Osteocyte (in vitro differentiated cells): ENCODE measurements at regions not wholly inside any gene's neighbourhood (a gene's known extent, or its start where the extent isn't known, plus 50 kb on each side); places are given as distances from the start of the nearest gene placed in this dataset.

Experiments
- DNase-seq: peaks from one replicate; pipeline ENCODE4 v3.0.0; 2021; ENCODE audit warnings: mixed read lengths; ENCODE audit not compliant: unreplicated experiment; ENCODE audit errors: extremely low spot score
- H3K27ac Mint-ChIP-seq: one replicate; pipeline ENCODE4 v1.8.0; 2021; ENCODE audit warnings: mild to moderate bottlenecking, mixed read lengths; ENCODE audit not compliant: unreplicated experiment
- H3K27me3 Mint-ChIP-seq: one replicate; pipeline ENCODE4 v1.8.0; 2021; ENCODE audit warnings: mixed read lengths; ENCODE audit not compliant: unreplicated experiment
- H3K36me3 Mint-ChIP-seq: one replicate; pipeline ENCODE4 v1.8.0; 2021; ENCODE audit warnings: mixed read lengths; ENCODE audit not compliant: unreplicated experiment
- H3K4me1 Mint-ChIP-seq: one replicate; pipeline ENCODE4 v1.8.0; 2021; ENCODE audit warnings: mixed read lengths; ENCODE audit not compliant: unreplicated experiment
- H3K4me3 Mint-ChIP-seq: one replicate; pipeline ENCODE4 v1.8.0; 2021; ENCODE audit warnings: mild to moderate bottlenecking, moderate library complexity, mixed read lengths; ENCODE audit not compliant: unreplicated experiment
- H3K9me3 Mint-ChIP-seq: one replicate; pipeline ENCODE4 v1.8.0; 2021; ENCODE audit warnings: mixed read lengths; ENCODE audit not compliant: unreplicated experiment
- TF ChIP-seq, protein P1 (sequence below): fragments of 200-600 bp; sonication (generic); IDR thresholded peaks from 2 replicates; pipeline ENCODE4 v1.5.0; 2021; ENCODE audit warnings: antibody characterized with exemption, mild to moderate bottlenecking, moderate library complexity

DNA sequence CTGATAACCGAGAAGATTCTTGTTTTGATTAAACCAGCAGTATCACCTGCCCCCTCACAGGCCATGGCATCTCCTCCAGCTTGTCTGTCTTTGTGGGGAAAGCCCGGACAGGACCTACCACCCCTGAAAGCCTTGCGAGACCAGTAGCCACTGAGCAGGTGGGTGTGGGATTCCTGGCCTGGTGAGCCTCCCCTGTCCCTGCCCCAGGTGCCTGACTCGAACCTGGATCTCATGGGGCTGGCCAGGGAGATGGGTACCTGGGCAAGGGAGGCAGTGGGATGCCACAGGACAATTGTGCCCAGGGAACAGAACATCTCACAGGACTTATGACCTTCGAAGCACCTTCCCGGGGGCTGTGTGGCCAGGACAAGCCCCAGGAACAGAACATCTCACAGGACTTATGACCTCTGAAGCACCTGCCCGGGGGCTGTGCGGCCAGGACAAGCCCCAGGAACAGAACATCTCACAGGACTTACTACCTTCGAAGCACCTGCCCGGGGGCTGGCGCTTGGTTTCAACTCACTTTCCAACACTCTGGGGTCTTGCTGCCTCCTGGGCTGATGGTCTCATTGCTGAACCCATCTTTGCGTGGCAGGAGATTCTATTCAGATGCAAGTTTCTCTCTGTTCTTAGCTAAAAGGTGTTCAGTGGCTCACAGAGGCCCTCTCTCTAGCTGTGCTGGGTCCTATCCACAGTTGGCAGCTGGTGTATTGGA lies 854.5 kb downstream of the BRD1 start:
- TF ChIP-seq, protein P1, sequence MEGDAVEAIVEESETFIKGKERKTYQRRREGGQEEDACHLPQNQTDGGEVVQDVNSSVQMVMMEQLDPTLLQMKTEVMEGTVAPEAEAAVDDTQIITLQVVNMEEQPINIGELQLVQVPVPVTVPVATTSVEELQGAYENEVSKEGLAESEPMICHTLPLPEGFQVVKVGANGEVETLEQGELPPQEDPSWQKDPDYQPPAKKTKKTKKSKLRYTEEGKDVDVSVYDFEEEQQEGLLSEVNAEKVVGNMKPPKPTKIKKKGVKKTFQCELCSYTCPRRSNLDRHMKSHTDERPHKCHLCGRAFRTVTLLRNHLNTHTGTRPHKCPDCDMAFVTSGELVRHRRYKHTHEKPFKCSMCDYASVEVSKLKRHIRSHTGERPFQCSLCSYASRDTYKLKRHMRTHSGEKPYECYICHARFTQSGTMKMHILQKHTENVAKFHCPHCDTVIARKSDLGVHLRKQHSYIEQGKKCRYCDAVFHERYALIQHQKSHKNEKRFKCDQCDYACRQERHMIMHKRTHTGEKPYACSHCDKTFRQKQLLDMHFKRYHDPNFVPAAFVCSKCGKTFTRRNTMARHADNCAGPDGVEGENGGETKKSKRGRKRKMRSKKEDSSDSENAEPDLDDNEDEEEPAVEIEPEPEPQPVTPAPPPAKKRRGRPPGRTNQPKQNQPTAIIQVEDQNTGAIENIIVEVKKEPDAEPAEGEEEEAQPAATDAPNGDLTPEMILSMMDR = no peak
- peaks cover 4% of the 10 kb centered on the region for H3K27me3 Mint-ChIP-seq
- H3K4me3 Mint-ChIP-seq = no peak overlapping the region
- no peaks in the 10 kb centered on the region for H3K9me3 Mint-ChIP-seq
- no peak overlapping the region for H3K27ac Mint-ChIP-seq
- DNase-seq = peak; percentile 63
- H3K4me1 Mint-ChIP-seq = no peaks in the 10 kb centered on the region
- no peaks in the 10 kb centered on the region for H3K36me3 Mint-ChIP-seq

DNA sequence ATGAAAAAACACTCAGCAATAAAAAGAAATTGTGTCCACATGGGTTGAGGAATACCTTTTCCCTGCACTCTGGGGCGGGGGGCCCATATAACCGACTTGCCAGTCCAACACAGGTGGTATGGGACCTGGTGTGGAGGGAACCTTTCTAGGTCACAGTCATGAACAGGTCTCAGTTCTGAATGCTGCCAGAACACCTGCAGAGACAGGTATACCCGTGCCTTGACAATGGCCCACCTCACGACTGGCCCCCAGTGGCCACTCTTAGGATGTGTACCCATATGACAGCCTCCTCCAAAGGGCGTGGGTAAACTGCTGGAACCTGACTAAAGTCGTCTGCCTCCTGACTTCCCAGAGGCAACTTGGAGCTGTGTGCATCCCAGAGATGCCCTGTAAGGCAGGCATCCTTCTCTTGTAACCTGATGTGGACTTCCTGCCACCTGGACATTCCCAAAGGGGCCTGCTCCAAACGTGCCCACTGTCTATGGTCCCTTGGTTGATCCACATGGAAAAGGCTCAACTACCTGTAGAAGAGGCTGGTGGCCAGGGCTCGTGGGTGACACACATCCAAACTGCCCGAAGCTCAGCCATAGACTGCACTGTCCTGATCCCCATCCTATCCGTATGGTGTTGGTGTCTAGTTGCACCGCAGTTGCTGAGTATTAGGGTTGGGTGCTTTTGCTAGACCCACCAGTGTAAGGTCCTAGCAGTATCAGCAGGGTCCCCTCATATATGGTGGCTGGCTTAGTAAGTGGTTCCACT lies 859.3 kb downstream of the BRD1 start:
- DNase-seq = peak; percentile 74
- H3K4me1 Mint-ChIP-seq = no peaks in the 10 kb centered on the region
- no peak overlapping the region for H3K4me3 Mint-ChIP-seq
- H3K27me3 Mint-ChIP-seq = peaks cover 21% of the 10 kb centered on the region
- peaks cover 6% of the 10 kb centered on the region for H3K9me3 Mint-ChIP-seq
- no peak overlapping the region for H3K27ac Mint-ChIP-seq
- TF ChIP-seq, protein P1 = peak; percentile 25
- H3K36me3 Mint-ChIP-seq = no peaks in the 10 kb centered on the region

DNA sequence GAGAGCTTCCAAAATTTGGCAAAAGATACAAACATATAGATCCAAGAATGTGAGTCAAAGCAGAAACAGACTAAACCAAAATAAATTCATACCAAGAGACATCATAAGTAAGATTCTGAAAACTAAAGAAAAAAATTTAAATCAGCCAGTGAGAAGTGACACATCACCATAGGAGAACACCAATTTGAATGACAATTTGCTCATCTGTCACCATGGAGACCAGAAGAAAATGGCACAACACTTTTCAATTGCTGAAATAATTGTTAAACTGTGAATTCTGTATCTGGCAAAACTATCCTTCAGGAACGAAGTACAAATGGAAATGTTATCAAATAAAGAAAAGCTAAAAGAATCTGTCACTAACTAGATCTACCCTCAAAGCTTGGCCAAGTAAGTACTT lies 864.3 kb downstream of the BRD1 start:
- Mint-ChIP-seq H3K36me3 (no peaks in the 10 kb centered on the region), H3K9me3 (peaks cover 12% of the 10 kb centered on the region), H3K4me1 (no peaks in the 10 kb centered on the region), H3K27me3 (peaks cover 25% of the 10 kb centered on the region), H3K27ac (no peak overlapping the region), H3K4me3 (no peak overlapping the region)
- DNase-seq = no peak
- TF ChIP-seq, protein P1 = no peak

DNA sequence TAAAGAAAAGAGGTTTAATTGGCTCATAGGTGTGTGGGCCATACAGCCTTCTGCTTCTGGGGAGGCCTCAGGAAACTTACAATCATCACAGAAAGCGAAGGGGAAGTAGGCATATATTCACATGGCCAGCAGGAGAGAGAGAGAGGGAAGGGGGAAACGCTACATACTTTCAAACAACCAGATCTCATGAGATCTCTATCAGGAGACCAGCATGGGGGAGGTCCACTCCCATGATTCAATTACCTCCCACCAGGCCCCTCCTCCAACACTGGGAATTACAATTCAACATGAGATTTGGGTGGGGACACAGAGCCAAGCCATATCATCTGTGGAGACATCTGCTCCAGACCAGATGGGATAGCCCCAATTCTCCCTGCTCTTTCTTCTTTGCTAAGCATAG lies 866.0 kb downstream of the BRD1 start:
- TF ChIP-seq, protein P1 = no peak
- Mint-ChIP-seq H3K27ac (no peak overlapping the region), H3K9me3 (peaks cover 15% of the 10 kb centered on the region), H3K27me3 (peaks cover 21% of the 10 kb centered on the region), H3K4me3 (no peak overlapping the region), H3K4me1 (no peaks in the 10 kb centered on the region), H3K36me3 (no peaks in the 10 kb centered on the region)
- DNase-seq = peak; percentile 54

DNA sequence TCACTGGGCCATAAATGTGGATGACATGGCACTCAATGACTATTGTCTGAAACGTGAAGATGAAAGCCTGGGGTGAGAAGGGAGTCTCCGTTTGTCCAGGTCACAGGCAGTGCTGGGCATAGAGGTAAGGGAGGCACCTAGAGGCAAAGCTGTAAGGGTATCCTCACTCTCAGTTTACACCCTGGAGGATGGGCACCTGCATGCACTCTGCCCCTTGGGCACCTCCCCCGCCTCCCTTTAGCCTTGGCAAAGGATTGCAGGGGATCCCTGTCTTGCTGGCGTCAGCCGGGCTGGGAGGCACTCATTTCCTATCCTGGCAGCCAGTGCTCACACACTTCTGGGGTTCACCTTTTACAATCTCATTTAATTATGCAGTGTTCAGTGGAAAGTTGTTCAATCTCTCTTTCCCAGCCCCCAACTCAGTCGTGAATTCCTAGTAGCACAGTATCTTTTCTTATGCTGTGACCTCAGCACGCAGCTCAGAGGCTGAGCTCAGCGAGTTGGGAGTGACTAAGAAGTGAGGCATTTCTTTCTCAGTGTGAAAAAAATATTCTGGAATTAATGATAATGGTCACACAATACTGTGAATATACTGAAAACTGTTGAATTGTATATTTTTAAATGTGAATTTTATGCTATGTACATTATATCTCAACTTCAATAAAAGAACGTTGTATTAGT lies 866.6 kb downstream of the BRD1 start:
- Mint-ChIP-seq H3K4me3 (no peak overlapping the region), H3K36me3 (no peaks in the 10 kb centered on the region), H3K27ac (no peak overlapping the region), H3K4me1 (no peaks in the 10 kb centered on the region), H3K9me3 (peaks cover 15% of the 10 kb centered on the region), H3K27me3 (peaks cover 15% of the 10 kb centered on the region)
- TF ChIP-seq, protein P1 = no peak
- DNase-seq = peak; percentile 80
